Naive thymus-derived CD4-positive, alpha-beta T cell (primary cell): ENCODE measurements at regions not wholly inside any gene's neighbourhood (a gene's known extent, or its start where the extent isn't known, plus 50 kb on each side); places are given as distances from the start of the nearest gene placed in this dataset.

Experiments used
- ATAC-seq: fragments of 150-1000 bp; cut with Tn5 transposase; 2 replicates; pipeline ENCODE4 v1.10.0; 2021; ENCODE audit warnings: mild to moderate bottlenecking, moderate library complexity
- CTCF ChIA-PET: fragments of 350-600 bp; sonication (Branson Sonifier 250); formaldehyde crosslinking; loops from one replicate; lab custom pipeline; 2021; ENCODE audit warnings: antibody characterized with exemption; lab: Charles Lee
- POLR2A ChIA-PET: fragments of 350-600 bp; sonication (Branson Sonifier 250); formaldehyde crosslinking; loops from one replicate; lab custom pipeline; 2021; ENCODE audit warnings: antibody characterized with exemption, inconsistent platforms; lab: Charles Lee
- DNase-seq, 9 donors: peaks; one replicate each; pipeline versions ENCODE4 v3.0.0 to v3.0.0-alpha.2; 2020 to 2022; ENCODE audit warnings: mixed read lengths in 1 of 9
- H3K27ac ChIP-seq: one replicate; pipeline ENCODE4 v1.7.0; 2013; ENCODE audit warnings: mild to moderate bottlenecking, low read depth, low read length, moderate library complexity
- H3K27me3 ChIP-seq, 2 donors: one replicate each; pipeline ENCODE4 v1.7.0; 2013; ENCODE audit warnings: low read length in 2 of 2, mild to moderate bottlenecking in 2 of 2, moderate library complexity in 2 of 2; ENCODE audit not compliant: control insufficient read depth in 2 of 2, insufficient read depth in 2 of 2
- H3K36me3 ChIP-seq, 3 experiments: 1 replicate in 2 of 3; 2 replicates in 1 of 3; pipeline ENCODE4 v1.7.0; 2013; ENCODE audit warnings: low read length in 3 of 3, mild to moderate bottlenecking in 3 of 3, moderate library complexity in 1 of 3; ENCODE audit not compliant: insufficient read depth in 3 of 3, control insufficient read depth in 2 of 3
- H3K4me1 ChIP-seq, 2 donors: one replicate each; pipeline ENCODE4 v1.7.0; 2013; ENCODE audit warnings: low read length in 2 of 2, mild to moderate bottlenecking in 2 of 2, moderate library complexity in 1 of 2; ENCODE audit not compliant: control insufficient read depth in 2 of 2, insufficient read depth in 2 of 2
- H3K4me3 ChIP-seq: 2 replicates; pipeline ENCODE4 v1.7.0; 2013; ENCODE audit warnings: mild to moderate bottlenecking, low read length
- H3K9me3 ChIP-seq, 3 experiments: 1 replicate in 2 of 3; 2 replicates in 1 of 3; pipeline ENCODE4 v1.7.0; 2013; ENCODE audit warnings: low read length in 3 of 3; ENCODE audit not compliant: control insufficient read depth in 2 of 3
- H3K27ac Mint-ChIP-seq, 9 donors: one replicate each; pipeline ENCODE4 v1.8.0; 2020 to 2022; ENCODE audit warnings: mixed read lengths in 9 of 9, mild to moderate bottlenecking in 8 of 9, moderate library complexity in 5 of 9, inconsistent platforms in 2 of 9
- H3K27me3 Mint-ChIP-seq, 5 donors: one replicate each; pipeline ENCODE4 v1.8.0; 2021 to 2022; ENCODE audit warnings: mixed read lengths in 5 of 5, mild to moderate bottlenecking in 1 of 5
- H3K36me3 Mint-ChIP-seq, 5 donors: one replicate each; pipeline ENCODE4 v1.8.0; 2020 to 2022; ENCODE audit warnings: mixed read lengths in 5 of 5, mild to moderate bottlenecking in 3 of 5, inconsistent platforms in 1 of 5
- H3K4me1 Mint-ChIP-seq, 7 donors: one replicate each; pipeline ENCODE4 v1.8.0; 2020 to 2022; ENCODE audit warnings: mixed read lengths in 7 of 7, mild to moderate bottlenecking in 3 of 7, inconsistent platforms in 1 of 7
- H3K4me3 Mint-ChIP-seq, 10 donors: one replicate each; pipeline ENCODE4 v1.8.0; 2020 to 2022; ENCODE audit warnings: mild to moderate bottlenecking in 10 of 10, mixed read lengths in 10 of 10, moderate library complexity in 6 of 10, inconsistent platforms in 2 of 10
- H3K9me3 Mint-ChIP-seq, 11 donors: one replicate each; pipeline ENCODE4 v1.8.0; 2020 to 2022; ENCODE audit warnings: mixed read lengths in 11 of 11, mild to moderate bottlenecking in 4 of 11, inconsistent platforms in 1 of 11, moderate library complexity in 1 of 11
- intact Hi-C, 2 donors: fragments of 100-400 bp; cut with micrococcal nuclease; formaldehyde crosslinking; loops; one replicate each; pipeline ENCODE4 v1.15.1; 2023

DNA sequence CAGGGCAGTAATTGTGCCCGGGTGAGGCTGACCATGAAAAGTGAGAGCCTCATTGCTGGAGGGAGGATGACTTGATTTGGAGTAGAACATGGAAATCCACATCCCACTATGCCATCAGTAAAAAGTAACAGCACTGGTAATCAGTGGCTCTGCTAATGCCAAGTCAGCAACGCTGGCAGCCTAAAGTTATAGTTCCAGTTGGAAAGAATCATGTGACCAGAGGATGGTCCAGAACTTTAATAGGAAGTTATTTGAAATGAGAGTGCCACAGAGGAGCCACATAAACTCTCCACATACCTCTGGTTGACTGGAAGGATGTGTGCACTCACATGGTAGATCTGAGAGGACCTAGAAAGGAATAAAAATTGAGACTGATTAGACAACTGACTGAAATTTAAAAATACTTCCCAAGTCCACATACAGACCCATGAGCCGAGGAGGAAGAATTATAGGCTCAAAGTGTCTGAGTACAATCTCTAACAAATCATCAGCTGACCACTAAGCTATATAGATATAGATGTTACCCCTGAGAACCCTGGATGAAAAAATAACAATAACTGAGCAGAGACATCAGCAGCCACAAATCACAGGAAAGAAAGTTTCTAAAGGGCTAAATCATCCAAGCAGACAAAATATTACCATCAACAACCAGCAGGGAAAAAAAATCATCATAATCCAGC is 346.8 kb downstream of the STK39 start:
- H3K27me3 ChIP-seq = no peaks in the 10 kb centered on the region
- peaks cover 0 to 5% (median 0%) of the 10 kb centered on the region in 5 donors for H3K36me3 Mint-ChIP-seq
- H3K9me3 ChIP-seq = no peaks in the 10 kb centered on the region
- ATAC-seq (no peak), DNase-seq (no peak)
- H3K36me3 ChIP-seq = no peaks in the 10 kb centered on the region
- POLR2A ChIA-PET = no interaction called here
- no peak overlapping the region for H3K4me3 ChIP-seq
- H3K4me1 ChIP-seq = no peaks in the 10 kb centered on the region
- intact Hi-C loops = no loop called here
- no peaks in the 10 kb centered on the region for H3K4me1 Mint-ChIP-seq
- H3K27ac Mint-ChIP-seq = no peak overlapping the region
- H3K27me3 Mint-ChIP-seq = peaks cover 2 to 29% (median 15%) of the 10 kb centered on the region in 5 donors
- no peak overlapping the region for H3K4me3 Mint-ChIP-seq
- peaks cover 0 to 6% (median 0%) of the 10 kb centered on the region in 11 donors for H3K9me3 Mint-ChIP-seq
- CTCF ChIA-PET = no interaction called here
- H3K27ac ChIP-seq = no peak overlapping the region

DNA sequence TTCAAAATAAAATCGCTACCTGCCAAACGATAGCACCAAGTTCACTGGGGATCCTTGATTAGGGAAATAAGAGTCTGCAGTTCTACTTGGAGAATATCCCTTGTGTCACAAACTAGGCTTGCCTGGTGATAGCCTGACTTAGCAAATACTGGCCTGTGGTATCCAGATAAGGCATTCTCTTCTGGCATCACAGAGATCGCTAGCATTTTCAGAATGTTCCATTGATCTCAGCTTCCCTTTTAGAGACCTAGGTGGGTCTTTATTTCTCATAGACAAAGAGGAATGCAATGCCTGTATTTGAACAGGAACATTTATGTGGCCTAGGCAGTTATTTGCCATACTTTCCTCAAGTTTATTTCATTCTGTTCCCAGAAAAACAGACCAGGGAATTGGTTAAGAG is 349.1 kb downstream of the STK39 start:
- Histone ChIP-seq H3K27me3 (no peaks in the 10 kb centered on the region), H3K4me3 (no peak overlapping the region), H3K27ac (no peak overlapping the region), H3K9me3 (no peaks in the 10 kb centered on the region), H3K36me3 (no peaks in the 10 kb centered on the region), H3K4me1 (no peaks in the 10 kb centered on the region)
- H3K4me1 Mint-ChIP-seq = no peaks in the 10 kb centered on the region
- CTCF ChIA-PET = no interaction called here
- intact Hi-C loops = no loop called here
- H3K36me3 Mint-ChIP-seq = peaks cover 0 to 5% (median 0%) of the 10 kb centered on the region in 5 donors
- no peak for ATAC-seq
- POLR2A ChIA-PET = no interaction called here
- DNase-seq = no peak
- H3K9me3 Mint-ChIP-seq = peaks cover 0 to 7% (median 2%) of the 10 kb centered on the region in 11 donors
- no peak overlapping the region for H3K4me3 Mint-ChIP-seq
- H3K27me3 Mint-ChIP-seq = peaks cover 0 to 22% (median 16%) of the 10 kb centered on the region in 5 donors
- H3K27ac Mint-ChIP-seq = no peak overlapping the region

DNA sequence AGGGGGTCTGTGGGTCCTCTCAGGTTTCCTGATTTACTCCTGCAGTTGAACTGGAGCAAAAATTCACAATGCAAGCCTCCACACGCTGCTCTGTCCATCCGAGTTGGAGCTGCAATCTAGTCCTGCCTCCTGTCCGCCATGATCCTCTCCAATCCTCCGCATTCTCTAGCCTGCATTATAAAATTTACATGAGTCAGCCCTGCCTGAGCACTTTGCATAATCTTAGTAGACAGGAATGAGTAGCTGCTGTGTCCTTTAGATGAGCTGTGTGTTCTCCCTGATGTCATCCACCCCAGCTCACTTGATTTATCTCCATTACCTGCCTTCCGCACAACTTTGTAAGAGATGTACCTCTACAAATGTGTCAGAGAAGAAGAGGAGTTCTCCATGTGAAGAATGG is 355.6 kb downstream of the STK39 start:
- H3K4me3 Mint-ChIP-seq = no peak overlapping the region

DNA sequence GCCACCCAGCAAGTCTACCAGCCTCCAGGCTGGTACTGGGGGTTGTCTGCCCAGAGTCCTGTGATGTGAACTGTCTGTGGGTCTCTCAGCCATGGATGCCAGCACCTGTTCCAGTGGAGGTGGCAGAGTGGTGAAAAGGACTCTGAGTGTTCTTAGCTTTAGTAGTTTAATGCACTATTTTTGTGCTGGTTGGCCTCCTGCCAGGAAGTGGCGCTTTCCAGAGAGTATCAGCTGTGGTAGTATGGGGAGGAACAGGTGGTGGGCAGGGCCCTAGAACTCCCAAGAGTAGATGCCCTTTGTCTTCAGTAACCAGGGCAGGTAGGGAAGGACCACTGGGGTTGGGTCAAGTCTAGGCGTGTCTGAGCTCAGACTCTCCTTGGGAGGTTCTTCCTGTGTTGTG is 356.7 kb downstream of the STK39 start:
- Mint-ChIP-seq H3K27ac (no peak overlapping the region), H3K4me1 (no peaks in the 10 kb centered on the region), H3K27me3 (peaks cover 4 to 27% (median 8%) of the 10 kb centered on the region in 5 donors), H3K4me3 (no peak overlapping the region), H3K36me3 (peaks cover 0 to 7% (median 0%) of the 10 kb centered on the region in 5 donors), H3K9me3 (peaks cover 3 to 43% (median 12%) of the 10 kb centered on the region in 11 donors)
- POLR2A ChIA-PET = no interaction called here
- Histone ChIP-seq H3K4me1 (no peaks in the 10 kb centered on the region), H3K4me3 (no peak overlapping the region), H3K9me3 (no peaks in the 10 kb centered on the region), H3K36me3 (no peaks in the 10 kb centered on the region), H3K27me3 (no peaks in the 10 kb centered on the region), H3K27ac (no peak overlapping the region)
- no peak for ATAC-seq
- CTCF ChIA-PET = no interaction called here
- no peak for DNase-seq
- intact Hi-C loops = no loop called here

More for the DNA sequence above, 355.6 kb downstream of the STK39 start:
- no peak for ATAC-seq
- POLR2A ChIA-PET = no interaction called here
- Histone ChIP-seq H3K27me3 (no peaks in the 10 kb centered on the region), H3K36me3 (no peaks in the 10 kb centered on the region), H3K27ac (no peak overlapping the region), H3K4me1 (no peaks in the 10 kb centered on the region), H3K9me3 (no peaks in the 10 kb centered on the region), H3K4me3 (no peak overlapping the region)
- no peaks in the 10 kb centered on the region for H3K4me1 Mint-ChIP-seq
- H3K36me3 Mint-ChIP-seq = peaks cover 0 to 7% (median 0%) of the 10 kb centered on the region in 5 donors
- intact Hi-C loops = no loop called here
- H3K27ac Mint-ChIP-seq = no peak overlapping the region
- CTCF ChIA-PET = no interaction called here
- peaks cover 4 to 29% (median 12%) of the 10 kb centered on the region in 5 donors for H3K27me3 Mint-ChIP-seq
- peaks cover 3 to 42% (median 15%) of the 10 kb centered on the region in 11 donors for H3K9me3 Mint-ChIP-seq
- DNase-seq = no peak

DNA sequence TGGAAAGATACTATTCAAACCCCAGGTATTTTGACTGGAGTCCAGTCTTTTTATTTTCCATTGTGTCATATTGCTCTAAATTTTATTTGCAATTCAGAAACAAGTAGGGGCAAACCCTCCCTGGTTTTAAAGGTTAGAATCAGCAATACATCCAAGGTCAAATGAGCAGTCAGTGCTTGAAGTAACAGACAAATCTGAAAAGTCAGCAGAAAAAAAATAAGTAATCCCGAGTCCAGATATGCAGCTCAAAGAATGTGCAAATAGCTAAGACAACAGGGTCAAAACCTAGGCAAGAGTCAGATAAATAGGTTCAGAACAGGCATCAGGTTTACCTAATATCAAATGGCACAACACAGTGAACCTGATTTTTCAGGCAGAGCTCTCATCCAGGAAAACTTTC is 367.0 kb downstream of the STK39 start:
- ATAC-seq (no peak), DNase-seq (no peak)
- no peak overlapping the region for H3K27ac ChIP-seq
- Mint-ChIP-seq H3K4me3 (no peak overlapping the region), H3K27me3 (peaks cover 0 to 20% (median 14%) of the 10 kb centered on the region in 5 donors), H3K4me1 (no peaks in the 10 kb centered on the region), H3K36me3 (no peaks in the 10 kb centered on the region), H3K27ac (no peak overlapping the region), H3K9me3 (peaks cover 0 to 5% (median 0%) of the 10 kb centered on the region in 11 donors)
- ChIA-PET CTCF (no interaction called here), POLR2A (no interaction called here)
- no peaks in the 10 kb centered on the region for H3K36me3 ChIP-seq
- H3K27me3 ChIP-seq = peaks cover 0 to 4% of the 10 kb centered on the region in 2 donors
- intact Hi-C loops = no loop called here
- H3K4me1 ChIP-seq = no peaks in the 10 kb centered on the region
- H3K4me3 ChIP-seq = no peak overlapping the region
- H3K9me3 ChIP-seq = no peaks in the 10 kb centered on the region

DNA sequence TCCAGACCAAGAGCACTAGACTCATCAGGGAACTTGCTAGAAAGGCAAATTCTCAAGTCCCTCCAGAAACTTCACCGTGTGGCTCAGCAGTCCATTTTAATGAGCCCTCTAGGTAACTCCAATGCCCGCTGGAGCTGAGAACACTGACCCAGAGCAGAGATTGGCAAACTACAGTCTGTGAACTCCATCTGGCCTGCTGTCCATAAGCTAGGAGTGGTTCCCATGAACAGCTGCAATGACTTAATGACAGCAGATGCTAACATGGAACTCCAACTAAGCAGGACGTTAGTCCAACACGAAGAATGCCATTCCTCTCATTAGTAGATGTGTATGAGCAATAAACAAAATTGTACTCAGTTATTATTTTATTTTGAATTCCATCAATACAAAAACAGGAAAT is 371.9 kb downstream of the STK39 start:
- Mint-ChIP-seq H3K27ac (no peak overlapping the region), H3K9me3 (peaks cover 0 to 4% (median 0%) of the 10 kb centered on the region in 11 donors), H3K4me1 (no peaks in the 10 kb centered on the region), H3K27me3 (peaks cover 0 to 18% (median 9%) of the 10 kb centered on the region in 5 donors), H3K4me3 (no peak overlapping the region), H3K36me3 (no peaks in the 10 kb centered on the region)
- DNase-seq = no peak
- Histone ChIP-seq H3K4me3 (no peak overlapping the region), H3K36me3 (no peaks in the 10 kb centered on the region), H3K27me3 (no peaks in the 10 kb centered on the region), H3K9me3 (no peaks in the 10 kb centered on the region), H3K27ac (no peak overlapping the region), H3K4me1 (no peaks in the 10 kb centered on the region)
- CTCF ChIA-PET = no interaction called here
- POLR2A ChIA-PET = no interaction called here
- intact Hi-C loops = no loop called here
- ATAC-seq = no peak

DNA sequence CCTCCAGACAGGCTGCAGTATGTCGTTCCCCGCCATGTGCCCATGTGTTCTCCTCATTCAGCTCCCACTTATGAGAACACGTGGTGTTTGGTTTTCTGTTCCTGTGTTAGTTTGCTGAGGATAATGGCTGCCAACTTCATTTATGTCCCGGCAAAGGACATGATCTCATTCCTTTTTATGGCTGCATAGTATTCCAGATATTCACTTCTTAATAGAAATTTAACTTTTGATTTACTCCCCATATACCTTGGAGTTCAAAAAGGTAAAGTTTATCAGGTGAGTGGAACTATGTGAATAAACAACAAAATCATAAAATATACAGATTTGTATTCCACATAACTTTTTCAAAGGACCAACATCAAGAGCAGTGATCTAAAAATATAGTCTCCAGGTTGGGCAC is 372.6 kb downstream of the STK39 start:
- CTCF ChIA-PET = no interaction called here
- Mint-ChIP-seq H3K27ac (no peak overlapping the region), H3K36me3 (no peaks in the 10 kb centered on the region), H3K27me3 (peaks cover 0 to 18% (median 9%) of the 10 kb centered on the region in 5 donors), H3K4me3 (no peak overlapping the region), H3K4me1 (no peaks in the 10 kb centered on the region), H3K9me3 (peaks cover 0 to 4% (median 0%) of the 10 kb centered on the region in 11 donors)
- no peaks in the 10 kb centered on the region for H3K36me3 ChIP-seq
- no peaks in the 10 kb centered on the region for H3K4me1 ChIP-seq
- H3K27me3 ChIP-seq = no peaks in the 10 kb centered on the region
- intact Hi-C loops = no loop called here
- no peaks in the 10 kb centered on the region for H3K9me3 ChIP-seq
- no peak for DNase-seq
- ATAC-seq = no peak
- POLR2A ChIA-PET = no interaction called here
- no peak overlapping the region for H3K27ac ChIP-seq
- H3K4me3 ChIP-seq = no peak overlapping the region
